Suprapubic skin (tissue), 4 donors: ENCODE measurements at regions not wholly inside any gene's neighbourhood (a gene's known extent, or its start where the extent isn't known, plus 50 kb on each side); places are given as distances from the start of the nearest gene placed in this dataset.

Experiments
- DNase-seq, 2 donors: peaks; one replicate each; pipeline ENCODE4 v3.0.0-alpha.2; 2019; ENCODE audit warnings: low spot score in 2 of 2
- H3K27ac ChIP-seq: fragments of 200-600 bp; sonication (generic); one replicate; pipeline ENCODE4 v1.5.1; 2019
- H3K27me3 ChIP-seq: fragments of 200-600 bp; sonication (generic); one replicate; pipeline ENCODE4 v1.5.1; 2019
- H3K36me3 ChIP-seq: fragments of 200-600 bp; sonication (generic); one replicate; pipeline ENCODE4 v1.5.1; 2019
- H3K4me1 ChIP-seq: fragments of 200-600 bp; sonication (generic); one replicate; pipeline ENCODE4 v1.5.1; 2019
- H3K4me3 ChIP-seq: fragments of 200-600 bp; sonication (generic); one replicate; pipeline ENCODE4 v1.5.1; 2019; ENCODE audit warnings: mild to moderate bottlenecking
- H3K9me3 ChIP-seq: fragments of 200-600 bp; sonication (generic); one replicate; pipeline ENCODE4 v1.5.1; 2019
- CTCF ChIP-seq, 2 donors: fragments of 200-600 bp in 1 of 2; fragments of 450-650 bp in 1 of 2; sonication (generic) in 1 of 2; IDR thresholded peaks; one replicate each; pipeline ENCODE4 v1.5.1; 2016 to 2019; ENCODE audit warnings: antibody characterized with exemption in 2 of 2, mild to moderate bottlenecking in 1 of 2, moderate library complexity in 1 of 2
- EP300 ChIP-seq: sonication (generic); formaldehyde crosslinking; IDR thresholded peaks from one replicate; pipeline ENCODE4 v1.6.1; 2017; ENCODE audit warnings: antibody characterized with exemption
- POLR2A ChIP-seq, 2 donors: fragments of 450-650 bp; IDR thresholded peaks; one replicate each; pipeline ENCODE4 v1.6.1; 2017; ENCODE audit warnings: antibody characterized with exemption in 2 of 2, mild to moderate bottlenecking in 2 of 2, moderate library complexity in 2 of 2
- POLR2AphosphoS5 ChIP-seq, 3 donors: sonication (generic); formaldehyde crosslinking; IDR thresholded peaks; one replicate each; pipeline ENCODE4 v1.6.1; 2017; ENCODE audit warnings: antibody characterized with exemption in 3 of 3
- WGBS: methylation state at CpG from one replicate; pipeline ENCODE4 v1.1.5; 2018; 5-methylcytosine and 5-hydroxymethylcytosine counted together

GRCh38 chr6:147016440-147016839 is 187.8 kb upstream of the STXBP5 start:
- Histone ChIP-seq H3K9me3 (no peaks in the 10 kb centered on the region), H3K36me3 (no peaks in the 10 kb centered on the region), H3K27me3 (no peaks in the 10 kb centered on the region), H3K27ac (no peak overlapping the region), H3K4me3 (no peak overlapping the region), H3K4me1 (no peaks in the 10 kb centered on the region)
- WGBS: 82% methylated on average over 3 of the region's 3 CpGs
- DNase-seq: no peak
- TF ChIP-seq POLR2A (IDR thresholded peaks at IDR 0.05): no peak
- TF ChIP-seq CTCF (IDR thresholded peaks at IDR 0.05): no peak
- TF ChIP-seq POLR2AphosphoS5 (IDR thresholded peaks at IDR 0.05): no peak
- TF ChIP-seq EP300: no peak

- no peaks in the 10 kb centered on the region for H3K4me1 ChIP-seq
- H3K27me3 ChIP-seq: no peaks in the 10 kb centered on the region
- no peak for DNase-seq
- WGBS: 93% methylated on average over 4 of the region's 4 CpGs
- no peaks in the 10 kb centered on the region for H3K36me3 ChIP-seq
- H3K27ac ChIP-seq: no peak overlapping the region
- no peaks in the 10 kb centered on the region for H3K9me3 ChIP-seq
- TF ChIP-seq POLR2AphosphoS5 (IDR thresholded peaks at IDR 0.05): no peak
- no peak for TF ChIP-seq POLR2A (IDR thresholded peaks at IDR 0.05)
- no peak for TF ChIP-seq CTCF (IDR thresholded peaks at IDR 0.05)
- TF ChIP-seq EP300: no peak
- no peak overlapping the region for H3K4me3 ChIP-seq
Observed at GRCh38 chr6:147017153-147017552, 187.1 kb upstream of the STXBP5 start.

GRCh38 chr6:147019001-147019400 is 185.2 kb upstream of the STXBP5 start:
- Histone ChIP-seq H3K27ac (no peak overlapping the region), H3K4me1 (no peaks in the 10 kb centered on the region), H3K4me3 (no peak overlapping the region), H3K36me3 (no peaks in the 10 kb centered on the region), H3K27me3 (no peaks in the 10 kb centered on the region), H3K9me3 (no peaks in the 10 kb centered on the region)
- TF ChIP-seq POLR2A (IDR thresholded peaks at IDR 0.05): no peak
- TF ChIP-seq POLR2AphosphoS5 (IDR thresholded peaks at IDR 0.05): no peak
- TF ChIP-seq CTCF (IDR thresholded peaks at IDR 0.05): no peak
- TF ChIP-seq EP300: no peak
- no peak for DNase-seq

GRCh38 chr6:147022041-147022440 is 182.2 kb upstream of the STXBP5 start:
- TF ChIP-seq EP300 (no peak), POLR2A (IDR thresholded peaks at IDR 0.05) (no peak), CTCF (IDR thresholded peaks at IDR 0.05) (no peak), POLR2AphosphoS5 (IDR thresholded peaks at IDR 0.05) (no peak)
- WGBS: 76% methylated on average over 2 of the region's 2 CpGs
- Histone ChIP-seq H3K27ac (no peak overlapping the region), H3K36me3 (no peaks in the 10 kb centered on the region), H3K4me3 (no peak overlapping the region), H3K4me1 (no peaks in the 10 kb centered on the region), H3K9me3 (no peaks in the 10 kb centered on the region), H3K27me3 (no peaks in the 10 kb centered on the region)
- DNase-seq: no peak

- TF ChIP-seq CTCF (IDR thresholded peaks at IDR 0.05) (no peak), POLR2A (IDR thresholded peaks at IDR 0.05) (no peak), EP300 (no peak), POLR2AphosphoS5 (IDR thresholded peaks at IDR 0.05) (no peak)
- no peaks in the 10 kb centered on the region for H3K27me3 ChIP-seq
- no peaks in the 10 kb centered on the region for H3K9me3 ChIP-seq
- no peak overlapping the region for H3K27ac ChIP-seq
- DNase-seq: no peak
- H3K36me3 ChIP-seq: no peaks in the 10 kb centered on the region
- H3K4me3 ChIP-seq: no peak overlapping the region
- no peaks in the 10 kb centered on the region for H3K4me1 ChIP-seq
Observed at GRCh38 chr6:147023148-147023547, 181.1 kb upstream of the STXBP5 start.
